ENCODE measurements at regions not wholly inside any gene's neighbourhood (a gene's known extent, or its start where the extent isn't known, plus 50 kb on each side); places are given as distances from the start of the nearest gene placed in this dataset.

DNA sequence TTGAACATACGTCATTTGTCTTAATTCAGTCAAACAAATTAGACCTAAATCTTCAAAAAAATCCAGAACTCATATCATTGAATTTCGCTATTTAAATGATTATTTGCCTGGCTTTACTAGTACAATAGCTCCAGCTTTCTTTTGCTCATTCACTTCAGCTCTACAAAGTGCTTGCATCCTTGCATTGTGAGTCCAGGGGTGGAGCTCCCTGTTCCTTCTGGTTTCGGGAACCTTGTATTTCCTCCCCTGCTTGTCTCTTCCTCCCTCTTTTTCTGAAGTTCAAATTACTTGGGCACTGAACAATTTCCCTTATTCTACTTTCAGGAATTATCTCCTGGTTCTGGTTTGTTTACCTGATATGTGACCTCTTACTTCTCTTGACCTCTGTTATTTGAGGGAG lies 58.1 kb upstream of the KITLG start:
- Mint-ChIP-seq H3K36me3 (no peaks in the 10 kb centered on the region), H3K9me3 (peaks cover 0 to 1% (median 0%) of the 10 kb centered on the region in 8 donors), H3K4me3 (no peak overlapping the region), H3K27me3 (no peaks in the 10 kb centered on the region), H3K4me1 (no peaks in the 10 kb centered on the region), H3K27ac (no peak overlapping the region)
- intact Hi-C loops (cut with micrococcal nuclease): no loop called here
- ChIA-PET POLR2A (ENCODE audit: partially characterized antibody) (no interaction called here), CTCF (ENCODE audit: partially characterized antibody) (no interaction called here)
- Histone ChIP-seq H3K4me1 (ENCODE audit: insufficient read depth, low read length) (no peaks in the 10 kb centered on the region), H3K27ac (ENCODE audit: low read depth, low read length) (no peak overlapping the region), H3K27me3 (ENCODE audit: insufficient read depth, low read length) (no peaks in the 10 kb centered on the region), H3K9me3 (ENCODE audit: control insufficient read depth in 1 of 2, low read length in 2 of 2) (no peaks in the 10 kb centered on the region), H3K4me3 (ENCODE audit: low read length in 2 of 2) (no peak overlapping the region), H3K36me3 (ENCODE audit: insufficient read depth, low read length) (no peaks in the 10 kb centered on the region)
- DNase-seq: no peak

DNA sequence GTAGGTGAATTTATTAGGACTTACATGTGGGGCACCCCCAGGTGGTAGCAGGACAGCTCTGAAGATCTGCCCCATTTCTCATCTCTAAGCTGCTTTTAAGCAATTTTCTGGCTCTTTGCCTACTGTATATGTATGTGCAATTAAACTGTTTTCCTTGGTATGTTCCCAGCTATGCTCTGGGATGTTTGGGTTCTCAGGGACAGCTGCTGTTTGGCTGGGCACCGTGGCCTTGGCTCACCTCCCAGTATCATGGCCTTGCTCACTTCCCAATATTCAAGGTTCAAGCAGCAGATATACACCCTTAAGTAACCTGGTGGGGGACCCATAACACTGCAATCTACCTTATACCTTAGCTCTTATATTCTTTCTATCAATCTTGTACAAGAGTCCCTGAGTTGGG lies 53.7 kb upstream of the KITLG start:
- Histone ChIP-seq H3K4me1 (ENCODE audit: insufficient read depth, low read length) (no peaks in the 10 kb centered on the region), H3K4me3 (ENCODE audit: low read length in 2 of 2) (no peak overlapping the region), H3K9me3 (ENCODE audit: control insufficient read depth in 1 of 2, low read length in 2 of 2) (no peaks in the 10 kb centered on the region), H3K27me3 (ENCODE audit: insufficient read depth, low read length) (no peaks in the 10 kb centered on the region), H3K36me3 (ENCODE audit: insufficient read depth, low read length) (no peaks in the 10 kb centered on the region), H3K27ac (ENCODE audit: low read depth, low read length) (no peak overlapping the region)
- intact Hi-C loops (cut with micrococcal nuclease): no loop called here
- Mint-ChIP-seq H3K36me3 (no peaks in the 10 kb centered on the region), H3K9me3 (peaks cover 0 to 1% (median 0%) of the 10 kb centered on the region in 8 donors), H3K4me3 (peak overlapping the region in 1 of 8 donors; percentile 28), H3K27me3 (peaks cover 0 to 2% of the 10 kb centered on the region in 2 donors), H3K4me1 (no peaks in the 10 kb centered on the region), H3K27ac (no peak overlapping the region)
- POLR2A ChIA-PET (ENCODE audit: partially characterized antibody): no interaction called here
- CTCF ChIA-PET (ENCODE audit: partially characterized antibody): interaction anchor here (0.8 kb wide), 1 partner anchor 15 kb away, joined by 3 read pairs; no protein-coding TSS in a partner anchor
- DNase-seq: no peak

DNA sequence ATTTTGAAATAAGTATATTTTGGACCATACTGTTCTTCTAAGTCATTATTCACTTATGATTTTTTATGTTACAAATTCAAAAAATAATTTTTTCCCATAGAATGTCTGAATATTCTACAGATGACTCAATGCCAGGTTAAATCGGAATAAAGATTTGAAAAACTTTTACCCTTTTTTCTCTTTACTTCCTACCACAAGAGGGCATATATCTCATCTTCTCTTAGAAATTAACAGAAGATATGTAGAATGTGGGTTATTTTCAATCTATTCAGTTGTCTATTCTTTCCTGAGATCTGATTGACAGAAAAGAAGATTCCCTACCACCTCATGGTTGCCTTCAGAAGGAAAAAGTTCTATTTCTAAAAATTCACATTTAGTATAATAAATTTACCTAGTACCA lies 53.0 kb upstream of the KITLG start:
- H3K9me3 ChIP-seq (ENCODE audit: control insufficient read depth in 1 of 2, low read length in 2 of 2): no peaks in the 10 kb centered on the region
- Mint-ChIP-seq H3K4me3 (no peak overlapping the region), H3K27ac (no peak overlapping the region), H3K4me1 (no peaks in the 10 kb centered on the region), H3K9me3 (peaks cover 0 to 1% (median 0%) of the 10 kb centered on the region in 8 donors), H3K27me3 (peaks cover 0 to 2% of the 10 kb centered on the region in 2 donors), H3K36me3 (no peaks in the 10 kb centered on the region)
- CTCF ChIA-PET (ENCODE audit: partially characterized antibody): no interaction called here
- H3K4me1 ChIP-seq (ENCODE audit: insufficient read depth, low read length): no peaks in the 10 kb centered on the region
- no peaks in the 10 kb centered on the region for H3K36me3 ChIP-seq (ENCODE audit: insufficient read depth, low read length)
- no peak for DNase-seq
- intact Hi-C loops (cut with micrococcal nuclease): no loop called here
- H3K27me3 ChIP-seq (ENCODE audit: insufficient read depth, low read length): no peaks in the 10 kb centered on the region
- POLR2A ChIA-PET (ENCODE audit: partially characterized antibody): no interaction called here
- no peak overlapping the region for H3K27ac ChIP-seq (ENCODE audit: low read depth, low read length)
- no peak overlapping the region for H3K4me3 ChIP-seq (ENCODE audit: low read length in 2 of 2)

DNA sequence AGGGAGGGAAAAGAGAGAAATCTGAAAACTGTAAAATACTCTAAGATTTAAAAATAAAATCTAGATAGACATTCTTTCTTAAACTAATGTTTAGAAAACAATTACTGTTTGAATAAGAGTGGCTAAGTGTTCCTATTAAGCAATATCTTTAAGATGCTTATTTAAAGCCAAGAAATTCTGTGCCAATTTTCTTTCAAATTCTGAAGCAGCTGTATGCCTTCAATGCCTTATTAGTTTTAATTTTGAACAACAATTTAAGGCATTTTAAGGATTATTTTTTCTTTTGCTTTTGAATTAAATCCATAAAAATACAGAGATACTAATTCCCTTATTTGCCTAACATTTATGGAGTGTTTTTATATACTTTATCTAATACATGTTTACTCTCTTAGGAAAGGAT lies 50.3 kb upstream of the KITLG start:
- Histone ChIP-seq H3K4me3 (ENCODE audit: low read length in 2 of 2) (no peak overlapping the region), H3K27me3 (ENCODE audit: insufficient read depth, low read length) (no peaks in the 10 kb centered on the region), H3K36me3 (ENCODE audit: insufficient read depth, low read length) (no peaks in the 10 kb centered on the region), H3K4me1 (ENCODE audit: insufficient read depth, low read length) (no peaks in the 10 kb centered on the region), H3K27ac (ENCODE audit: low read depth, low read length) (no peak overlapping the region), H3K9me3 (ENCODE audit: control insufficient read depth in 1 of 2, low read length in 2 of 2) (no peaks in the 10 kb centered on the region)
- Mint-ChIP-seq H3K36me3 (no peaks in the 10 kb centered on the region), H3K9me3 (peaks cover 0 to 1% (median 0%) of the 10 kb centered on the region in 8 donors), H3K27me3 (peaks cover 0 to 2% of the 10 kb centered on the region in 2 donors), H3K4me3 (no peak overlapping the region), H3K4me1 (no peaks in the 10 kb centered on the region), H3K27ac (no peak overlapping the region)
- intact Hi-C loops (cut with micrococcal nuclease): no loop called here
- CTCF ChIA-PET (ENCODE audit: partially characterized antibody): no interaction called here
- POLR2A ChIA-PET (ENCODE audit: partially characterized antibody): no interaction called here
- DNase-seq: no peak

All from CD4-positive, alpha-beta memory T cell (primary cell).